OCI-LY1 (cell line): ENCODE measurements at regions not wholly inside any gene's neighbourhood (a gene's known extent, or its start where the extent isn't known, plus 50 kb on each side); places are given as distances from the start of the nearest gene placed in this dataset.

Experiments used
- H2AFZ ChIP-seq: fragments of 200-600 bp; sonication (generic), shearing (Covaris generic); 2 replicates; pipeline ENCODE4 v1.6.0; 2014; ENCODE audit warnings: antibody characterized with exemption, mild to moderate bottlenecking, low read length
- H3F3A ChIP-seq: fragments of 200-600 bp; sonication (generic), shearing (Covaris generic); 2 replicates; pipeline ENCODE4 v1.6.0; 2014; ENCODE audit warnings: mild to moderate bottlenecking, antibody characterized with exemption, low read length, moderate library complexity; ENCODE audit not compliant: insufficient read depth
- H3K27ac ChIP-seq: fragments of 200-600 bp; sonication (generic); 2 replicates; pipeline ENCODE4 v1.5.1; 2014; ENCODE audit warnings: low read length, mixed run types, mild to moderate bottlenecking, low read depth; ENCODE audit not compliant: poor library complexity, severe bottlenecking
- H3K27me3 ChIP-seq: fragments of 200-600 bp; sonication (generic); 2 replicates; pipeline ENCODE4 v1.6.0; 2014; ENCODE audit warnings: antibody characterized with exemption, mild to moderate bottlenecking, low read length, moderate library complexity; ENCODE audit not compliant: insufficient read depth
- H3K36me3 ChIP-seq: fragments of 200-600 bp; sonication (generic); 2 replicates; pipeline ENCODE4 v1.6.1; 2014; ENCODE audit warnings: mild to moderate bottlenecking, antibody characterized with exemption, low read length, moderate library complexity, mixed read lengths; ENCODE audit not compliant: insufficient read depth
- H3K4me1 ChIP-seq: fragments of 200-600 bp; sonication (generic); 2 replicates; pipeline ENCODE4 v1.5.1; 2014; ENCODE audit warnings: mild to moderate bottlenecking, low read length, moderate library complexity; ENCODE audit not compliant: insufficient read depth, severe bottlenecking
- H3K4me2 ChIP-seq: fragments of 200-600 bp; sonication (generic), shearing (Covaris generic); 2 replicates; pipeline ENCODE4 v1.6.1; 2014; ENCODE audit warnings: low read length
- H3K4me3 ChIP-seq: fragments of 200-600 bp; sonication (generic); 2 replicates; pipeline ENCODE4 v1.5.1; 2014; ENCODE audit warnings: low read length, low read depth, mild to moderate bottlenecking, mixed read lengths; ENCODE audit not compliant: poor library complexity, severe bottlenecking
- H3K79me2 ChIP-seq: fragments of 200-600 bp; shearing (Covaris generic); 2 replicates; pipeline ENCODE4 v1.6.1; 2016; ENCODE audit warnings: mixed run types, low read length, mixed read lengths; ENCODE audit not compliant: insufficient read depth
- H3K9ac ChIP-seq: fragments of 200-600 bp; sonication (generic), shearing (Covaris generic); 2 replicates; pipeline ENCODE4 v1.6.1; 2014; ENCODE audit warnings: mild to moderate bottlenecking, low read length, mixed read lengths
- H3K9me2 ChIP-seq: fragments of 200-600 bp; sonication (generic), shearing (Covaris generic); 2 replicates; pipeline ENCODE4 v1.6.1; 2014; ENCODE audit warnings: low read depth, mild to moderate bottlenecking, low read length, mixed read lengths
- H3K9me3 ChIP-seq: fragments of 200-600 bp; shearing (Covaris generic); 2 replicates; pipeline ENCODE4 v1.6.1; 2014; ENCODE audit warnings: low read length, mixed read lengths
- H4K20me1 ChIP-seq: fragments of 200-600 bp; sonication (generic), shearing (Covaris generic); 2 replicates; pipeline ENCODE4 v1.6.0; 2016; ENCODE audit warnings: mild to moderate bottlenecking, low read length; ENCODE audit not compliant: insufficient read depth
- CTCF ChIP-seq: fragments of 200-600 bp; sonication (generic), shearing (Covaris generic); IDR thresholded peaks from 2 replicates; pipeline ENCODE4 v1.5.1; 2017; ENCODE audit warnings: mild to moderate bottlenecking, antibody characterized with exemption, low read length, moderate library complexity, mixed read lengths
- EZH2 ChIP-seq: fragments of 200-600 bp; sonication (generic), shearing (Covaris generic); IDR thresholded peaks from 2 replicates; pipeline ENCODE4 v1.8.0; 2017; ENCODE audit warnings: borderline replicate concordance, mixed run types, mild to moderate bottlenecking, antibody characterized with exemption, low read length, moderate library complexity, mixed read lengths

GRCh38 chr5:32973646-32974045 lies 262.5 kb downstream of the NPR3 start:
- Histone ChIP-seq H3K36me3 (no peaks in the 10 kb centered on the region), H3K27ac (no peak overlapping the region), H3K4me2 (no peak overlapping the region), H3K79me2 (no peaks in the 10 kb centered on the region), H2AFZ (no peak overlapping the region), H4K20me1 (no peaks in the 10 kb centered on the region), H3F3A (no peaks in the 10 kb centered on the region), H3K4me1 (no peaks in the 10 kb centered on the region), H3K4me3 (no peak overlapping the region), H3K27me3 (no peaks in the 10 kb centered on the region), H3K9ac (no peak overlapping the region), H3K9me3 (no peaks in the 10 kb centered on the region), H3K9me2 (no peaks in the 10 kb centered on the region)
- TF ChIP-seq CTCF (no peak), EZH2 (no peak)

- no peak overlapping the region for H3K4me2 ChIP-seq
- no peak overlapping the region for H3K9ac ChIP-seq
- no peak overlapping the region for H3K27ac ChIP-seq
- no peak overlapping the region for H2AFZ ChIP-seq
- H3F3A ChIP-seq = no peaks in the 10 kb centered on the region
- H3K4me3 ChIP-seq = no peak overlapping the region
- H4K20me1 ChIP-seq = no peaks in the 10 kb centered on the region
- H3K79me2 ChIP-seq = no peaks in the 10 kb centered on the region
- no peaks in the 10 kb centered on the region for H3K36me3 ChIP-seq
- no peaks in the 10 kb centered on the region for H3K9me3 ChIP-seq
- TF ChIP-seq CTCF (no peak), EZH2 (no peak)
- H3K27me3 ChIP-seq = no peaks in the 10 kb centered on the region
- no peaks in the 10 kb centered on the region for H3K4me1 ChIP-seq
- H3K9me2 ChIP-seq = no peaks in the 10 kb centered on the region
Observed at GRCh38 chr5:32975656-32976375, 264.7 kb downstream of the NPR3 start.

GRCh38 chr5:32981061-32981460 lies 269.9 kb downstream of the NPR3 start:
- no peak overlapping the region for H3K9ac ChIP-seq
- H3K27me3 ChIP-seq = no peaks in the 10 kb centered on the region
- no peaks in the 10 kb centered on the region for H3K36me3 ChIP-seq

More at GRCh38 chr5:32981061-32981460, 269.9 kb downstream of the NPR3 start:
- no peaks in the 10 kb centered on the region for H4K20me1 ChIP-seq
- no peaks in the 10 kb centered on the region for H3K9me3 ChIP-seq
- TF ChIP-seq EZH2 (no peak), CTCF (no peak)
- H3K4me2 ChIP-seq = no peak overlapping the region
- H3K27ac ChIP-seq = no peak overlapping the region
- no peaks in the 10 kb centered on the region for H3K4me1 ChIP-seq
- no peaks in the 10 kb centered on the region for H3F3A ChIP-seq
- H3K79me2 ChIP-seq = no peaks in the 10 kb centered on the region
- no peak overlapping the region for H2AFZ ChIP-seq
- no peaks in the 10 kb centered on the region for H3K9me2 ChIP-seq
- no peak overlapping the region for H3K4me3 ChIP-seq
